Mononuclear cell (primary cell): ENCODE measurements at regions not wholly inside any gene's neighbourhood (a gene's known extent, or its start where the extent isn't known, plus 50 kb on each side); places are given as distances from the start of the nearest gene placed in this dataset.

Source experiments
- H3K27me3 ChIP-seq: 2 replicates; pipeline ENCODE4 v1.6.0; 2011; ENCODE audit warnings: low read length, control low read depth; ENCODE audit not compliant: insufficient read depth
- H3K4me1 ChIP-seq: 2 replicates; pipeline ENCODE4 v1.5.1; 2011; ENCODE audit warnings: mild to moderate bottlenecking, low read length, control low read depth; ENCODE audit not compliant: insufficient read depth
- H3K4me3 ChIP-seq: 2 replicates; pipeline ENCODE4 v1.5.1; 2011; ENCODE audit warnings: mild to moderate bottlenecking, low read length, moderate library complexity
- H3K9me3 ChIP-seq: 2 replicates; pipeline ENCODE4 v1.5.1; 2011; ENCODE audit warnings: low read depth, mild to moderate bottlenecking, control low read depth, low read length

- H3K27me3 ChIP-seq, result no peaks in the 10 kb centered on the region
- peaks cover 60% of the 10 kb centered on the region for H3K4me1 ChIP-seq
- no peaks in the 10 kb centered on the region for H3K9me3 ChIP-seq
- H3K4me3 ChIP-seq, result no peak overlapping the region
These were observed 96.4 kb downstream of the LRRC74A start for GRCh38 chr14:76922584-76922983.

GRCh38 chr14:76922092-76922491 lies 95.9 kb downstream of the LRRC74A start:
- H3K9me3 ChIP-seq, result no peaks in the 10 kb centered on the region
- H3K4me3 ChIP-seq, result no peak overlapping the region
- no peaks in the 10 kb centered on the region for H3K27me3 ChIP-seq
- H3K4me1 ChIP-seq, result peaks cover 60% of the 10 kb centered on the region

GRCh38 chr14:76921088-76921399 lies 94.8 kb downstream of the LRRC74A start:
- H3K27me3 ChIP-seq, result no peaks in the 10 kb centered on the region
- peaks cover 56% of the 10 kb centered on the region for H3K4me1 ChIP-seq

GRCh38 chr14:76920331-76921087 lies 94.3 kb downstream of the LRRC74A start:
- no peak overlapping the region for H3K4me3 ChIP-seq
- H3K27me3 ChIP-seq, result no peaks in the 10 kb centered on the region
- no peaks in the 10 kb centered on the region for H3K9me3 ChIP-seq
- H3K4me1 ChIP-seq, result peaks cover 52% of the 10 kb centered on the region

More at GRCh38 chr14:76921088-76921399, 94.8 kb downstream of the LRRC74A start:
- Histone ChIP-seq H3K9me3 (no peaks in the 10 kb centered on the region), H3K4me3 (no peak overlapping the region)

- Histone ChIP-seq H3K27me3 (no peaks in the 10 kb centered on the region), H3K4me1 (peaks cover 51% of the 10 kb centered on the region), H3K4me3 (no peak overlapping the region), H3K9me3 (no peaks in the 10 kb centered on the region)
These were observed 93.5 kb downstream of the LRRC74A start for GRCh38 chr14:76919431-76920330.
